COLO668 (cell line): ENCODE measurements at regions not wholly inside any gene's neighbourhood (a gene's known extent, or its start where the extent isn't known, plus 50 kb on each side); places are given as distances from the start of the nearest gene placed in this dataset.
"Not testable (repeated sequence)": the region's sequence is repeated elsewhere in the genome, so short reads cannot be mapped to it uniquely, and the experiment has no call there.

Source experiments
- DNase-seq: peaks from one replicate; lab custom pipeline; 2025; ENCODE audit not compliant: unreplicated experiment; lab: John Stamatoyannopoulos, UW

DNA sequence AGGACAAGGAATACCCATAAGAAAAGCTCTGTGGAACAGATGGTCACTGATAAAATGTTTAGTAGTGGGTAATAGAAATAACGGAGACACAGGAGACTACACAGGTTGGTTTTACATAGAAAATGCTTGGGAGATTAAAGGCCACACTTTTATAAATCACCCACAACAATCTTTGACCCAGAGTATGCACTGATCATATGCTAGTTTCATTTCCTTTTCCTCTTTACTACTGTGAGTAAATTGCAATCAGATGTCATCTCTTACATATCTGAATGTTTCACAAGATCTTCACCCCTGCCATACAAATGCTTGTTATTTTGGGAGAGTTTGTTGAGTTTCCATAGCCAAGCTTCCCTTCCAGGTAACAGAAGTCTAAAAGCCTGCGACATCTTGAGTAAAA lies 978.4 kb upstream of the KLHL29 start:
- DNase-seq = no peak

DNA sequence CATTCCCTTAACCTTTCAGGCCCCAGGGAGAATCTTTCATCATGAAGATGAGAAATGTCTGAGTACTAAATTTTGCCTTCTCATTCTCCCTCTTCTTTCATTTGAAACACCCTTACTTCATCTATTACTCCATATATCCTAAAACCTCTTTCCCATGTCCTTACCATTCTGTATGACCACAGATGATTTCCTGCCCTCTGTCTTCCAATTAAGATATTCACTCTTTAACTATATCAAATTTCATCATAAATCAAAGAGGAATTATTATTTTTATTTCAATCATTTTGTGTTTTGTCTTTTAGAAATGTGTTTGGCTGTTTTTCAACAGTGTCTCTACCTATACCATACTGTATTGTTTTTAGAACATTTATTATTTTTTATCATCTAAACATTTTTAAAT lies 964.9 kb upstream of the KLHL29 start:
- DNase-seq = no peak

DNA sequence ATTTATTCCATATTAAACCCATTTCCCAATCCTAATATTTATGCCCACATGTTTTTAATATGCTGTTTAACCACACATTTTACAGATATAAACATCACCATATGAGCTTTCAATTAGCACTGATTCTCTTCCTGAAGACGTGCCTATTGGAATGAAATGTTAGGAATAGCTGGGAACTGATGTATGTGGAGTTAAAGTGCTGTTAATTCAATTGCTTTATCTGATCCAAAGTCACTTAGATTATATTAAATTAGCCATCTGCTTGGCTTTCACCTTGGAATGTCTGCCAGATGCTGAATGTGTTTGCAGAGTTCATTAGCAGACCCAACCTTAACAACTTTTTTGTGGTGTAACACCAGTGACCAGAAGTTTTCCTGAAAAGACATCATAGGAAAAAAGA lies 942.9 kb upstream of the KLHL29 start:
- no peak for DNase-seq

DNA sequence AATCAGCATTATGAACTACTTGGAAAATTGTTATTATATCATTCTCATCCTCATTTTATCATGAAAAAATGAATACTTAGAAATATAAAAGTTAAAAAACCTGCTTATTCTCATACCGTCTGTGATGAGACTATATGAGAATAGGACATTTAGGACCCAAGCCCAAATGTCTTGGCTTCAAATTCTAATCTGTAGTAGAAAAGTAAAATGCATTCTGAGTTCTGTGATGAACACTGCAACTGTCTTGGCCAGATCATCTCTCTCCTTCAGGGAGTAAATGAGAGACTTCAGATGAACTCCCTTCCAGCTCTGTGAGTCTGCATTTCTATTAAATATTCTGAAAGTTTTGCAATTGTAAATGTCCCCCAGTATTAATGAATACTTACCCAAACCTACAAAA lies 940.7 kb upstream of the KLHL29 start:
- DNase-seq = no peak

DNA sequence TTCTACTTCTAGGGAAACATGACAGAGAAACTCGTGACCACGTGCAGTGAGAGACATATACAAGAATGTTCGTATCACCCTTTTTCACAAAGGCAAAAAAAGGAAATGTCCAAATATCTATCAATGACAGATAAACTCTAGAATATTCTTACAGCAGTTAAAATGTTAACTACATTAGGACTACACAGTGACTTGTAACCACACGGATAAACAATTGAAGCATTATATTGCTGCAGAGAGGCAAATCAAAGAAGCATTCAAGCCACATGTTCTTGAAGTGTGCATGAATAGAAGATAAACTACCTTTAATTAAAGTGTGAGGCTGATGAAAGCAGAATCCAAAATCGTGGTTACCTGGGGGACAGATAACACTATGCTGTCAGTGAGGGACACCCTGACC lies 935.3 kb upstream of the KLHL29 start:
- DNase-seq = no peak

DNA sequence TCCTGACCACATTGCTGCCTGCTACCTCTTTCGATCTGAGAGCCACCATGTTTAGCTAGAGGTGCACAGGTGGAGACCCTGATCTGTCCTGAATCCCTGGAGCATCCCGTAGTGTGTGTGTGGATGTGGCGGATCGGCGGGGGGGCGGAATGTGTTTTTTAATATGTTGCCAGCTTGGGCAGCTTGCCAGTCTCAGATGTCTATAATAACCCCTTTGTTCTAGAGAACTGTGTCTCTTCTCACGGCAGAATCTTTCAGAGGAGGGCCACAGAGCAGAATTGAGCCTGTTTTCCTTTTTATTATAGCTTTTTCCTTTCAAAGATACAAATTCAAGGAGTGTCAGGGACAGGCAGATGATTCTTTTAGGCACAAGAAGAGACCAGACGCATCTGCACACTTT lies 934.1 kb upstream of the KLHL29 start:
- no peak for DNase-seq

DNA sequence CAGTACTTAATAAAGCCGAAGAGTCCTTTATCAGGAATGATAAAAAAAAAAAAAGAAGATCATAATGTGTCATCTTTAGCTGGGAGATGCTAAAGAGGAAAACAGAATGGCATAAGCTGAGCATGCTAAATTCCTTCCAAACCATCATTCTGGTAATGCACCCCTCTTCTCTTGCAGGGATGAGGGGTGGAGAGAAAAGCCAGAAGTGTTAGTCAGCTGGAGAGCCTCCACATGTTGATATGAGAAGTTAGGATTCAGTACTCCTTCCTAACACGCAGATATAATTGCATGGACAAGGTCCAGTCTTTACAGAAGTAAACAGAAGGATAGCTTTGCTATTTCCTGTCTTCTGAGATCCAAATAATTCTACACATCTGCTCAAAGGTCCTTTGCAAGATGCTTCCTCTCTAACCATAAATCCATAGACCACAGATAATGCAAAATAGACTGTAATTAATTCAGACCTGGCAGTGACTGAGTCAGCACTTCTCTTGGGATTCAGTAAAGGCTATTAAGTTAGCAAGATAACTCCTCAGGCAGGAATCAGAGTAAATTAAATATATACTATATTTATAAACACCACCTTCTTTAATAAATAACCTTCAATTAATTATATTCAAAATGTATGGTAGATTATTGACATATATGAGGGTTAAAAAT lies 930.0 kb upstream of the KLHL29 start:
- DNase-seq = no peak

DNA sequence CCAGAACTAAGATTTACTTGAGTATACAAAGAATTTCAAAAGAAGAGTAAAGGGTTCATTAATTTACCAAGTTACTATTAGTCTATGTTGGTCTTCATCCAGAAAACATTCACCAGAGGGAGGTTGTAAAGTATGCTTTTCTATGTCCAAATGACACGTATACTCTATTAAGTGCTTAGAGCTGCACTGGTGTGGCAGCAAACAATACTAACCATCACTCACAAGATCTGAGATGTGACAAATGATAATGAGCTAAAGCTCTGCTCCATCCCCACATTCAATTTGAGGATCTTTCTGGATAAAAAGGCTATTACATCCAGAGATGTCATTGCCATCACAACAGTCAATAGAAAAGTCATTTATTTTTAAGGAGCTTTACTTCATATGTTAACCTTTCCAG lies 926.5 kb upstream of the KLHL29 start:
- DNase-seq = no peak

DNA sequence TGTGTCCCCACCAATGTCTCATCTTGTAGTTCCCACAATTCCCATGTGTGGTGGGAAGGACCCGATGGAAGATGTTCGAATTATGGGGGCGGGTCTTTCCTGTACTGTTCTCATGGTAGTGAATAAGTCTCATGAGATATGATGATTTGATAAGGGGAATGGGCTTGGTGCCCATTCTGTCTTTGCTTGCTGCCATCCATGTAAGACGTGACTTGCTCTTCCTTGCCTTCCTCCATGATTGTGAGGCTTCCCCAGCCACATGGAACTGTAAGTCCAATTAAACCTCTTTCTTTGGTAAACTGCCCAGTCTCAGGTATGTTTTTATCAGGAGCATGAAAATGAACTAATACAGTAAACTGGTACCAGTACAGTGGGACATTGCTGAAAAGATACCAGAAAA lies 909.9 kb upstream of the KLHL29 start:
- not testable (repeated sequence) for DNase-seq

DNA sequence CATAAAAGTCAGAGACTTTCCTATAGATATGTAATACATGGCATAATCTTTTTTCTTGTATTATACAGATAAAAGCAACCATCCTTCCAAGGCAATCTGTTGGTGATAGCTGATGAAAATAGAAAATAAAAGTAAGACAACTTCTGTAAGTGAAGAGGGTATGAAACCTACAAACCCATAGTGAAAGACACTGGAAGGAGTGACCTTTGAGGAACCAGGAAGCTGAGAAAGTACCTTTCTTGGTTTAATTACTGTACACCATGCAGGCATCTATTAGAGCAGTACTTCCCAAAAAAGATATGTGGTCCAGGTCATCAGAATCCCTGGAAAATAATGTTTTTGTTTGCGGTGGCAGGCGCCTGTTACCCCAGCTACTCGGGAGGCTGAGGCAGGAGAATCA lies 906.6 kb upstream of the KLHL29 start:
- DNase-seq = no peak

DNA sequence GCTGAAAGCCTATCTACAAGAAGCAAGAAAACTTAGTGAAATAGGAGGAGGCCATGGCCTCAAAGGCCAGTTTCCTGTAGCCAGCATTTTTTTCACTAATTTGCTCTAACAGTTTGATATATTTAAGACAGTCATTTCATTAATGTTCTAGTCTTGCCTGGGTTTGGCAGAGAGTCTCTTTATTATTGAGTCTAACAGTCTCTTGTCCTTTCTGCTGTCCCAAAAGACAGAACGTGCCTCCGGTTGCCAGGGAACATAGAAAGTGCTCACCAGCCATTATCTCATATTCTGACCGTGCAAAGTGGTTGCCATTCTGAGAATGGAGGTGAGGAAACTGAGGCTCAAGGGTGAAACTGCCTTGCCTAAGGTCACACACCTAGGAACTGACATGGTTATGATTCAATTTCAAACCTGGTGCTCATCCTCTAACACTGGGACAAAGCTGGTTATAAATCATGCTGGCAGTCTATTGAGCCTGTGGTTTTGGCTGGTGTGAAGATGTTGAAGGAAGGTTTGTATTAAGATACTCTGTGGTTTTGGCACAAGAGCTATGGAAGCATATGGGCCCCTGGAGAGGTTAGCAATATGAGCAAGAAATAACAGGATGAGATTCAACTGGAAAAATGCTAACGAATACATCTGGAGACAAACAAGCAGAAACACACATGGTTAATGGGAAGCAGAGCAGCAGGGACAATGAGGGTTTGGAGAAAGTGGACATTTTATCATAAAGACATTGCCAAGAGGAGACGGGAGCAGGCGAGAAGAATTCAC lies 903.3 kb upstream of the KLHL29 start:
- DNase-seq = no peak

DNA sequence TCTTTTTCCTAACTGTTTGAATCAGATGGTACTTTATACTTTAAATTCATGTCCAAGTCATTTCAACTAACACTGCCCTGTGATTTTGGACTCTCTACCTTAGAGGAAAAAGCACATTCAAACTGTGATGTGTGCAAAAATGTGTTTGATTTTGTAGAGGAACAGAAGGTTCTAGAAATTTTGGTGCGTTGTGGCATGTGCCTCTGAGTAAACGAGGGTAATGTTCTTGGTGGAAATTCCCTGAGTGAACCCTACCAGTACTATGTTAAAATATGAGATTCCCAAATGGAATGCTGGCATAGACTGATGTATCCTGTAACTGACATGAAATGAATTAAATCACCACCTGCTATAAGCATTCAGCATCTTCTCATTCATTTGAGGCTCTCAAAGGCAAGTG lies 901.9 kb upstream of the KLHL29 start:
- DNase-seq = no peak

DNA sequence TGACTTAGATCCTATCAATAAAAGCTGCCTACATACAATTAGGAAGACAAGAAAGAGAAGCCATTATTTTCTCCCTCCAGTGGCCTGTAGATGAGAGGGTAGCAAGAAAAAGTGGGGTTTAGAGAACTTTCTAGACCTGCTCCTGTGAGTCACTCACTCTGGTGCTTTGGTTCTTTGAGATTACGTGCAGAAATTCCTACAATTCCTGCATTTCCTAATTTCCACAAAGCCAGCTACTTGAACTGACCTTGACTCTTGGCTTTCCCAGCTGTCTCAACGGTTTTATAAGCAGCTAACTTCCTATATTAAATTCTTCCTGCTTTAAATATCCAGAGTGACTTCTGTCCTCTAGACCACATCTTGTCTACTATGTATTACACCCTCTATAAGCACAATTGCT lies 899.5 kb upstream of the KLHL29 start:
- no peak for DNase-seq

DNA sequence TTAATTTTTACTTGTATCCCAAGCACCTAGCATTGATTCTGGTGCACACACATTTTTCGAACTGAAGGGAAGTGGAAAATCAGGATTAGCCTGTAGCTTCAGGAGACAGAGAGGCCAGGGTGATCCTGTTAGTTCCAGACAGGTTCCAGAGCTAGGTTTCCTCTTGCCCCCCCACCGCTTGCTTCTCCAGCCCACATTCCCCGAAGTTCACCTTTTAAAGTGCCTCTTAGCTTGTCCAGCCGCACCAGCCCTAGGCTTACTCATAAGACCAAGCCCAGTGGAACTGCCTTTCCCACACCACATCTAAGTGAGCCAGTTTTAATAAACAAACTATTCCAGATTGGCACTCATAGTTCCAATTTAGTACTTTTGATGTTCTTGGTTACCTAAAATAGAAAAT lies 898.6 kb upstream of the KLHL29 start:
- no peak for DNase-seq

DNA sequence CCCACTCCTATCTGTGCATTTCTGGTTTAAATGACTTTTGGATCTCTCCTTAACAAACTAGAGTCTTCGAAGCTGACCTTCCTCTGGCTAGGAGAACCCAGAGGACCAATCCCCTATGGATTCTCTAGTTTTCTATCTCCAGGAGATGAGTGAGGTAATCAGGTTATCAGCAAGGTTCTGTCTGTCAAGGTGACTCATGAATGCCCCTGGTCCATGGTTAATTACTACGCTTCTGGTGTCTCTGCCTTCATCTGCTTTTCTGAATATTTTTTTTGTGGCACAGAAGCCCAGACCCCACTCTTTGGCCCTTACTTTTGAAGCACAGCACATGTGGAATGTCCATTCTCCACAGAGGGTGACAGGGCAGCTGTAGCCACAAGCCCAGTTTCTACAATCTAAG lies 897.9 kb upstream of the KLHL29 start:
- no peak for DNase-seq

DNA sequence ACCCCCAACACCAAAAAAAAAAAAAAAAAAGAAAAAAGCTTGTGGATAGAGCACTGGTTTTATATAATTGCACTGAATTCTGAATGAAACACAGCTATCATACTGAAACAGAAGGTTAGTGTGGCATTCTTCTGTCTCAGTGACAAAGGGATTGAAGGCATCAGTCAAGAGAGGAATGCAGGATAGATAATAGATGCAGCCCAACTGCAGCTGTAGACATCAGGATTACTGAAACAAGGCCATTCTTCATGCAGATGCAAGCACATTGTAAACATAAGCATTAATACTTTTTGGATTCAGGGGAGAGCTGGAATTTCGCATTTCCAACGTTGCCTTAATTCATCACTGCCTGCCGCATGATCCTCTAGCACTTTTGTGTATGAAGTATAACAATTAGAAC lies 897.4 kb upstream of the KLHL29 start:
- no peak for DNase-seq

DNA sequence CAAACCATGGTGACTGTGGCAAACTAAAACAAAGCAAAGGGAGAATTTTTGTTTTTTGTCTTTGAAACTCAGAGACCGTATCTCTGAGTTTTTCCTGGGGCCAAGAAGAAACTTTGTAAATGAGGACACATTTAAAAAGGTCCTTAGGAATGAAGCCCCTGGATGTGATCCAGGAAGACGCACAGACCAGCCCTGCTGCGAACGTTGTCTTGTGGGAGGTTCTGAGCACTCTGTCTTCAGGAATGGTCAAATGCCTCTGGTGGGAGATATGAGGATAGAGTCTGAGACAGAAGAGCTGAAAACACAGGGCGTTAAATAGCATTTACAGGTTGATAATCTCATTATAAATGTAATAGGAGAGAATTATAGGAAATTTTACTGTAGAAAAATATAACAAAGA lies 893.5 kb upstream of the KLHL29 start:
- no peak for DNase-seq

DNA sequence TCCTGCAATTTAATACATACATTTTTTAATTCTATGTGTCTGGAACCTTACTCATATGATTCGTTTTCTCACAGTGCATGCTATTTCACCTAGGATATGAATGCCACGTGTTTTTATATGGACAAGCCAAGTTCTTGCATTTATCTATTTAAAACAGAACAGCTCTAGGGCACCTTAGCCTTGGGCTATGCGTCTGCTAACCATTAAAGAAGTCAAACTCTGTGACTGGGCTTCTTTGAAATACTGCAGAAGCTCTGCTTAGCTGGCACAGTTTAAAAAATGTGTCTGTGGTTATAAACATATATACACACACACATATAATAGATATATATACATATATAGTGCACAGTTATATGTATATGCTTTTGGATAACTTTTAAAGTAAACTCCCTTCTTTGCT lies 890.8 kb upstream of the KLHL29 start:
- no peak for DNase-seq

DNA sequence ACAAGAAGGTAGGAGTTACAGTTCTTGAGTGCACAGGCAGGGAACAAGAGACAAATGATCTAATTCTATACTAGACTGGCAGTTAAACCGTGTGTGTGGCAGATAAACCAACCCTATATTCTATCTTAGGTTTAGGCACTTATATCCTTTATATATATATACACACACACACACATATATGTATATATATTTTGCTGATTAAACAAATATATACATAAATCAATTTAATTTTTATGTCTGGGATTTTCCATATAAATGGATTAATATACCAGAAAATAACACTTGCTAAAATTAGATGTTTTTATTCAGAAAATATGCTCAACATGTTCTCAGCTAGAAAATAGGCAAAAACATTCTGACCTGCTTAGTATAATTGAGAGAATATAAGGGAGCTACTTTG lies 887.9 kb upstream of the KLHL29 start:
- DNase-seq = no peak

DNA sequence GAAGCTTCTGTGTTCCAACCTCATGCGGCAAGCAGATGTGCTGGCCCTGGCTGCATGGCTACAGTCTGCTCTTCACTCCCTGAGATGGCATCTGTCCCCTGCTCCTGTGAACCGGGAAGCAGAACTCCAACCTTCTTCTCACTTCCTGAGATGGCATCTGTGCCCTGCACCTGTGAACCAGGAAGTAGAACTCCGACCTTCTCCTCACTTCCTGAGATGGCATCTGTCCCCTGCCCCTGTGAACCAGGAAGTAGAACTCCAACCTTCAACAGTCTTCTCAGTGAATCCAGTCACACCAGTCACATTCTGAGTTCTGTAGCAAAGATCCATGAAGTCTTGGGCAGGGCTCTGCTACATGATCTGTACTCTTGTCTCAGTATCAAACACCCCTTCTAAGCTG lies 887.2 kb upstream of the KLHL29 start:
- no peak for DNase-seq

DNA sequence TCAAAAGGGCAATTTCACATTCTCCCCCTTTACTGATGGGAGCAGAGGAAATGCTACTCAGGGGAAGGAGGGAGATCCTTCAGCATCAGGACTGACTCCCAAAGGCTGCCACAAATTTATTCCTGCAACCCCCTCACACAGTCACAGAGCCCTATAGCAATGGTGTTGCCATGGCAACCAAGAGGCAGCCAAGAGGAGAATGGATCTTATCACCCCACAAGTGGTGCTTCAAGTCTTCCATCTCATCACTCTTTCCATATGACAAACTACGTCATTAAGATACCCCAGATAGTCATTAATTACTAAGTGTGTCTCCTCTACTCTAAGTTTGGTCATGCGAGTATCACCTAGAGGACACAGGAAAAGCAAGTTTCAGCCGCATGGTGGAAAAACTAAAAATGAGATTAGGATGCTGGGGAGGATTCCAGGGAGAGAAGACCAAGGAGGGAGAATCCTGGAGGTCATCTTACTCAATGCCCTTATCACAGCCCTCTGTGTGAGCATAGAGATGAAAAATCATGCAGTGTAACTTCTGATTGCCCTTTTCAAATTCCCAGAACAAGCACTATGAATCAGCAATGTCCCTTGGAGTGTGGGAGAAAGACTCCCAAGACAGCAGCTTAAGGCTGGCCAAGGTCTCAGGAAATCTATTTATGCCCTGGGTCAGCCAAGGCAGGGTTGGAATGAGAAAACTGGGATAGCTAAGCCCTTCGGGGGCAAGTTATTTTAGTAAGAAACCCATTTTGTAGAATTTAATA lies 885.7 kb upstream of the KLHL29 start:
- DNase-seq = no peak

DNA sequence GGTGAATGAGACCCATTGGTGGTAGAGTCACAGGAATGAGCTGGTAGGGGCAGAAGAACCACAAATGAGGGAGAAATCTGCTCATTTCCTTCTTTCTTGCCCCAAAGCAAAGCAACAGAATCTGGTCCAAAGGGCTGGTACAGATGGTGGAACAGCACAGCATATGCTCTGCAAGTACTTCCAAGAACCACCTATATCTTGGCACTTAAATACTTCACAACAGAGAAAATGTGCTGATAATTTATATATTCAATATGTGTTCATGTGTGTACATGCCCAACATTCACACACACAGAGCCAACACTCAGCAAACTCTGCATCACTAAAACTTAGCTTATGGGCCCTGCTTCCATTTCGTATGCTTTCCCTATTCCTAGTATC lies 884.4 kb upstream of the KLHL29 start:
- DNase-seq = no peak
